ENCODE measurements at regions not wholly inside any gene's neighbourhood (a gene's known extent, or its start where the extent isn't known, plus 50 kb on each side); places are given as distances from the start of the nearest gene placed in this dataset.

DNA sequence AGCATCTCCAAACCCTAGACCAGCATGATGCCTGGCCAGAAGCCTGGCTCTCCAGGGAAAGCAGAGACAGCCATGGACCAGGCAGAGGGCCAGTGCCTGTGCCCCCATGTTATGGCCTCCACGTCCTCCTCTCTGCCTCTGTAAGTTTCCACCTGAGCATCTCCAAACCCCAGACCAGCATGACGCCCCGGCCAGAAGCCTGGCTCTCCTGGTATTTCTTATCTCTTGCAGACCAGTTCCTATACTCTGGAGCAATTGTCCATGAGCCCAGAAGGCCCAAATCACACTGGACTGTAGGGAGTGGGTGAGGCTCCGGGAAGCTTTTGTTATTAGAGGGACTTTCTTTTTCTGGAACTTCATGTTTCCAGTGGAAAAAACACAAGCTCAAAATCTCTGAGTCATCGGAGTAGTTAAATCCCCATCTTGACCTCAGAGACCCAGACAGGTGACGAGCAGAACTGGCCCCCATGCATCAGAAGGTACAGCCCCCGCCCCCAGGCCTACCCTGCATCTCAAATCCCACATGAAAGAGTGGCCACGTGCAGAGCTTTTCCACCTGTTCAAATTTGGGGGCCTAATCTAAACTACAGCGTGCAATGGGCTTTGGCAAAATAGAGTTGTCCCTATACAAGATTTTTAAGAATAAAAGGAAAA lies 110.2 kb upstream of the FOXQ1 start:
- H3K27me3 ChIP-seq (replicated peaks; ENCODE audit: control insufficient read depth, insufficient read depth, low read length) = no peaks in the 10 kb centered on the region
- POLR2A ChIA-PET = no interaction called here
- TF ChIP-seq, protein P1, sequence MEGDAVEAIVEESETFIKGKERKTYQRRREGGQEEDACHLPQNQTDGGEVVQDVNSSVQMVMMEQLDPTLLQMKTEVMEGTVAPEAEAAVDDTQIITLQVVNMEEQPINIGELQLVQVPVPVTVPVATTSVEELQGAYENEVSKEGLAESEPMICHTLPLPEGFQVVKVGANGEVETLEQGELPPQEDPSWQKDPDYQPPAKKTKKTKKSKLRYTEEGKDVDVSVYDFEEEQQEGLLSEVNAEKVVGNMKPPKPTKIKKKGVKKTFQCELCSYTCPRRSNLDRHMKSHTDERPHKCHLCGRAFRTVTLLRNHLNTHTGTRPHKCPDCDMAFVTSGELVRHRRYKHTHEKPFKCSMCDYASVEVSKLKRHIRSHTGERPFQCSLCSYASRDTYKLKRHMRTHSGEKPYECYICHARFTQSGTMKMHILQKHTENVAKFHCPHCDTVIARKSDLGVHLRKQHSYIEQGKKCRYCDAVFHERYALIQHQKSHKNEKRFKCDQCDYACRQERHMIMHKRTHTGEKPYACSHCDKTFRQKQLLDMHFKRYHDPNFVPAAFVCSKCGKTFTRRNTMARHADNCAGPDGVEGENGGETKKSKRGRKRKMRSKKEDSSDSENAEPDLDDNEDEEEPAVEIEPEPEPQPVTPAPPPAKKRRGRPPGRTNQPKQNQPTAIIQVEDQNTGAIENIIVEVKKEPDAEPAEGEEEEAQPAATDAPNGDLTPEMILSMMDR (IDR thresholded peaks at IDR 0.05; ENCODE audit: insufficient read depth in 1 of 2, low read depth in 1 of 2, low read length in 1 of 2, severe bottlenecking in 1 of 2, unreplicated experiment in 1 of 2) = no peak
- peaks cover 17% of the 10 kb centered on the region for H3K4me1 Mint-ChIP-seq (ENCODE audit: low read depth, unreplicated experiment)
- intact Hi-C loops (cut with micrococcal nuclease; ENCODE audit: unreplicated experiment) = no loop called here
- no peaks in the 10 kb centered on the region for H3K9me3 ChIP-seq
- H3K27me3 Mint-ChIP-seq (ENCODE audit: insufficient read depth, unreplicated experiment) = no peaks in the 10 kb centered on the region
- no peak overlapping the region for H3K4me3 ChIP-seq (ENCODE audit: low read depth, low read length)
- no peak for DNase-seq
- CTCF ChIA-PET = no interaction called here
- no peak overlapping the region for H3K27ac Mint-ChIP-seq (ENCODE audit: unreplicated experiment)
- BruUV-seq (replicated peaks) = no TSS peak
- H3K4me3 Mint-ChIP-seq (ENCODE audit: unreplicated experiment) = no peak overlapping the region
- H3K9me3 Mint-ChIP-seq (ENCODE audit: unreplicated experiment) = no peaks in the 10 kb centered on the region
- H3K36me3 ChIP-seq (ENCODE audit: control insufficient read depth, insufficient read depth, low read length) = no peaks in the 10 kb centered on the region; the same call in 1 of the 2 replicates
- no peaks in the 10 kb centered on the region for H3K36me3 Mint-ChIP-seq (ENCODE audit: insufficient read depth, unreplicated experiment)
- peaks cover 28% of the 10 kb centered on the region for H3K4me1 ChIP-seq

DNA sequence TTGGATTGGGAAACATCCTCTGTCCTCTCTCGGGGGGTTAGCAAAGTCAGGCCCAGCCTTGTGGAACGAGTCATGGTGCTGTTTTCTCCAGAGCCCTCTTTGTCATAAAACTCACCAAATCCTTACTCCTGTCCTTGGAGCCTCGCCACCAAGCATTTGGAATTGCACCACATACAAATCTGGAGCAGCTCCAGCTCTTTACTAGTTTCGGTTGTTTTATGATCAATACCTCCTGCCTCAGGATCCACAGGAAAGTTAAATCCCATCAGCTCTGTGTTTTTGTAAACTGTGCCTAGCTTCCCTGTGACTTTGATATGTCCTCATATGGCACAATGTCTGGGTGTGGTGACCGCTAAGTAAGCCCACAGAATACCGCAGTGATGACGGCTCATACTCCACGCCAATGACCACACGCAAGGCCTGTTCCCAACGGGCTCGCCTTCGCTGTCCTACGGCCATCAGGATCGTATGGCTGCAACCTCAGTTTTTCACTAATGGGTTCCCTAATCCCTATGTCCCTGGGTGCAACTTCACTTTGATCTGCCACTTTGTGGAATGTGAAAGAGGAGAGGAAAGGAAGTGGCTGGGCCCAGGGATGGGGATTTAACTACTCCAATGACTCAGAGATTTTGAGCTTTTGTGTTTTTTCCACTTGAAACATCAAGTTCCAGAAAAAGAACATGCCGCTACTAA lies 111.3 kb upstream of the FOXQ1 start:
- Mint-ChIP-seq H3K4me1 (ENCODE audit: low read depth, unreplicated experiment) (peaks cover 17% of the 10 kb centered on the region), H3K4me3 (ENCODE audit: unreplicated experiment) (no peak overlapping the region), H3K27ac (ENCODE audit: unreplicated experiment) (no peak overlapping the region), H3K27me3 (ENCODE audit: insufficient read depth, unreplicated experiment) (no peaks in the 10 kb centered on the region), H3K9me3 (ENCODE audit: unreplicated experiment) (peaks cover 11% of the 10 kb centered on the region), H3K36me3 (ENCODE audit: insufficient read depth, unreplicated experiment) (no peaks in the 10 kb centered on the region)
- no TSS peak for BruUV-seq (replicated peaks)
- H3K36me3 ChIP-seq (ENCODE audit: control insufficient read depth, insufficient read depth, low read length) = no peaks in the 10 kb centered on the region; the same call in 1 of the 2 replicates
- CTCF ChIA-PET = interaction anchor here (0.6 kb wide), 1 partner anchor 402 kb away, joined by 3 read pairs; no protein-coding TSS in a partner anchor
- no peaks in the 10 kb centered on the region for H3K9me3 ChIP-seq
- no peak for DNase-seq
- intact Hi-C loops (cut with micrococcal nuclease; ENCODE audit: unreplicated experiment) = no loop called here
- no peaks in the 10 kb centered on the region for H3K27me3 ChIP-seq (replicated peaks; ENCODE audit: control insufficient read depth, insufficient read depth, low read length)
- TF ChIP-seq, protein P1 (IDR thresholded peaks at IDR 0.05; ENCODE audit: insufficient read depth in 1 of 2, low read depth in 1 of 2, low read length in 1 of 2, severe bottlenecking in 1 of 2, unreplicated experiment in 1 of 2) = no peak
- H3K4me1 ChIP-seq = peaks cover 28% of the 10 kb centered on the region
- POLR2A ChIA-PET = interaction anchor here (0.6 kb wide), 1 partner anchor 125 kb away, joined by 3 read pairs; no protein-coding TSS in a partner anchor
- H3K4me3 ChIP-seq (ENCODE audit: low read depth, low read length) = no peak overlapping the region

DNA sequence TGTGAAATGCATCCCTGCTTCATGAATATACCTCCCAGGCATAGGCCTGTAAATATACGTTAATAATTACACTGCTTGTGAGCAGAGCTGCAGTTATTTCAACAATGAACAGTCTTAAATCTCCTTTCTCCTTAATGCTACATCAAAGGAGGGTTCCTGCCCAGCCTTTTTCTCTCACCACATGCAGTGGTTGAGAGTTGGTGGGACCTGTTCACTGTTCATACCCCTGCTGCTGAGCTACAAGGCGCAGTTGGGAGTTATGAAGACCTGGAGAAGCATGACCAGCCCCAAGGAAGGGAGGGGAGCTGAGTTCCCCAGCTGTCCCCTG lies 111.9 kb upstream of the FOXQ1 start:
- peaks cover 17% of the 10 kb centered on the region for H3K4me1 Mint-ChIP-seq (ENCODE audit: low read depth, unreplicated experiment)
- CTCF ChIA-PET = interaction anchor here (0.6 kb wide), 1 partner anchor 401 kb away, joined by 3 read pairs; no protein-coding TSS in a partner anchor
- Histone ChIP-seq H3K9me3 (peaks cover 3% of the 10 kb centered on the region; the same call in 1 of the 2 replicates), H3K4me3 (ENCODE audit: low read depth, low read length) (no peak overlapping the region), H3K36me3 (ENCODE audit: control insufficient read depth, insufficient read depth, low read length) (no peaks in the 10 kb centered on the region; the same call in 1 of the 2 replicates), H3K4me1 (peaks cover 28% of the 10 kb centered on the region), H3K27me3 (replicated peaks; ENCODE audit: control insufficient read depth, insufficient read depth, low read length) (no peaks in the 10 kb centered on the region)
- no TSS peak for BruUV-seq (replicated peaks)
- POLR2A ChIA-PET = no interaction called here
- H3K27me3 Mint-ChIP-seq (ENCODE audit: insufficient read depth, unreplicated experiment) = no peaks in the 10 kb centered on the region
- H3K36me3 Mint-ChIP-seq (ENCODE audit: insufficient read depth, unreplicated experiment) = no peaks in the 10 kb centered on the region
- no peak overlapping the region for H3K4me3 Mint-ChIP-seq (ENCODE audit: unreplicated experiment)
- intact Hi-C loops (cut with micrococcal nuclease; ENCODE audit: unreplicated experiment) = no loop called here
- no peak overlapping the region for H3K27ac Mint-ChIP-seq (ENCODE audit: unreplicated experiment)
- DNase-seq = peak in 1 of 2 experiments; percentile 12
- peaks cover 16% of the 10 kb centered on the region for H3K9me3 Mint-ChIP-seq (ENCODE audit: unreplicated experiment)
- TF ChIP-seq, protein P1 (IDR thresholded peaks at IDR 0.05; ENCODE audit: insufficient read depth in 1 of 2, low read depth in 1 of 2, low read length in 1 of 2, severe bottlenecking in 1 of 2, unreplicated experiment in 1 of 2) = no peak
